Thyroid gland (tissue), 4 donors: ENCODE measurements at regions not wholly inside any gene's neighbourhood (a gene's known extent, or its start where the extent isn't known, plus 50 kb on each side); places are given as distances from the start of the nearest gene placed in this dataset.

ENCODE experiments used
- DNase-seq, 2 donors: peaks; one replicate each; pipeline ENCODE4 v3.0.0-alpha.2; 2019
- H3K27ac ChIP-seq, 3 donors: fragments of 200-600 bp; sonication (generic); 1 replicate in 2 of 3; 2 replicates in 1 of 3; pipeline ENCODE4 v1.5.1; 2016 to 2019; ENCODE audit warnings: mild to moderate bottlenecking in 1 of 3, moderate library complexity in 1 of 3
- H3K27me3 ChIP-seq: fragments of 200-600 bp; sonication (generic); one replicate; pipeline ENCODE4 v1.5.1; 2019
- H3K36me3 ChIP-seq, 2 donors: fragments of 200-600 bp; sonication (generic); one replicate each; pipeline ENCODE4 v1.5.1; 2016 to 2019
- H3K4me1 ChIP-seq, 2 donors: fragments of 200-600 bp; sonication (generic); one replicate each; pipeline ENCODE4 v1.5.1; 2017 to 2019
- H3K4me3 ChIP-seq, 3 donors: fragments of 200-600 bp; sonication (generic); replicated peaks in 1 of 3; 1 replicate in 2 of 3; 2 replicates in 1 of 3; pipeline ENCODE4 v1.5.1; 2016; ENCODE audit warnings: mild to moderate bottlenecking in 1 of 3
- H3K9me3 ChIP-seq: fragments of 200-600 bp; sonication (generic); one replicate; pipeline ENCODE4 v1.5.1; 2017
- CTCF ChIP-seq, 6 experiments: fragments of 200-600 bp in 3 of 6; fragments of 450-650 bp in 3 of 6; sonication (generic) in 3 of 6; IDR thresholded peaks; one replicate each; pipeline ENCODE4 v1.5.1; 2016 to 2019; ENCODE audit warnings: antibody characterized with exemption in 6 of 6, mild to moderate bottlenecking in 2 of 6, inconsistent platforms in 1 of 6, moderate library complexity in 1 of 6
- POLR2A ChIP-seq, 2 donors: fragments of 450-650 bp; IDR thresholded peaks; one replicate each; pipeline ENCODE4 v1.6.1; 2017; ENCODE audit warnings: antibody characterized with exemption in 2 of 2, mild to moderate bottlenecking in 2 of 2, moderate library complexity in 1 of 2
- WGBS, 2 donors: methylation state at CpG; one replicate each; pipeline ENCODE4 v1.1.5; 2017; 5-methylcytosine and 5-hydroxymethylcytosine counted together
- intact Hi-C: fragments of 100-400 bp; cut with DNase I; formaldehyde crosslinking; loops from one replicate; pipeline ENCODE4 v1.15.1; 2023

- no peaks in the 10 kb centered on the region for H3K4me1 ChIP-seq
- intact Hi-C loops: no loop called here
- TF ChIP-seq CTCF (IDR thresholded peaks at IDR 0.05) (no peak), POLR2A (IDR thresholded peaks at IDR 0.05) (no peak)
- no peaks in the 10 kb centered on the region for H3K9me3 ChIP-seq
- no peak overlapping the region for H3K4me3 ChIP-seq
- DNase-seq: no peak
- no peaks in the 10 kb centered on the region for H3K36me3 ChIP-seq
- 77 to 79% methylated on average over 5 of the region's 5 CpGs for WGBS, 2 donors
- no peak overlapping the region for H3K27ac ChIP-seq
- no peaks in the 10 kb centered on the region for H3K27me3 ChIP-seq
Observed at GRCh38 chr14:101377069-101377468, 184.2 kb upstream of the DIO3 start.

- intact Hi-C loops: no loop called here
- DNase-seq: no peak
- no peaks in the 10 kb centered on the region for H3K27me3 ChIP-seq
- H3K4me1 ChIP-seq: no peaks in the 10 kb centered on the region
- TF ChIP-seq POLR2A (IDR thresholded peaks at IDR 0.05): no peak
- TF ChIP-seq CTCF (IDR thresholded peaks at IDR 0.05): no peak
- H3K27ac ChIP-seq: no peak overlapping the region
- whole genome bisulfite sequencing, 2 donors: 31 to 73% methylated on average over 2 of the region's 2 CpGs
- no peaks in the 10 kb centered on the region for H3K36me3 ChIP-seq
- no peaks in the 10 kb centered on the region for H3K9me3 ChIP-seq
- no peak overlapping the region for H3K4me3 ChIP-seq
Observed at GRCh38 chr14:101379842-101380241, 181.5 kb upstream of the DIO3 start.

DNA sequence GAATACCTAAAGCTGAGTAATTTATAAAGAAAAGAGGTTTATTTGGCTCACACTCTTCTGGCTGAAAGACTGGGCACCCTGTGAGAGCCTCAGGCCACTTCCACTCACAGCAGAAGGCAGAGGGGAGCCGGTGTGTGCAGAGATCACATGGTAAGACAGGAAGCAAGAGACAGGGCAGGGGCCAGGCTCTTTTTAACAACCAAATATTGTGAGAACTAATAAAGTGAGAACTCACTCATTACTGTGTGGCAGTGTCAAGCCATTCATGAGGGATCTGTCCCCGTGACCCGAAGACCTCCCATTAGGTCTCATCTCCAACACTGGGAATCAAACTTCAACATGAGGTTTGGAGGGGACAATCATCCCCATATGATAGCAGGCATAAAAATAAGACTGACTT lies 180.8 kb upstream of the DIO3 start:
- intact Hi-C loops: no loop called here
- TF ChIP-seq POLR2A (IDR thresholded peaks at IDR 0.05): no peak
- TF ChIP-seq CTCF (IDR thresholded peaks at IDR 0.05): no peak
- no peak overlapping the region for H3K27ac ChIP-seq
- no peaks in the 10 kb centered on the region for H3K4me1 ChIP-seq
- no peaks in the 10 kb centered on the region for H3K27me3 ChIP-seq
- DNase-seq: no peak
- H3K36me3 ChIP-seq: no peaks in the 10 kb centered on the region
- WGBS, 2 donors: 86 to 90% methylated on average over 3 of the region's 3 CpGs
- no peaks in the 10 kb centered on the region for H3K9me3 ChIP-seq
- H3K4me3 ChIP-seq: no peak overlapping the region

DNA sequence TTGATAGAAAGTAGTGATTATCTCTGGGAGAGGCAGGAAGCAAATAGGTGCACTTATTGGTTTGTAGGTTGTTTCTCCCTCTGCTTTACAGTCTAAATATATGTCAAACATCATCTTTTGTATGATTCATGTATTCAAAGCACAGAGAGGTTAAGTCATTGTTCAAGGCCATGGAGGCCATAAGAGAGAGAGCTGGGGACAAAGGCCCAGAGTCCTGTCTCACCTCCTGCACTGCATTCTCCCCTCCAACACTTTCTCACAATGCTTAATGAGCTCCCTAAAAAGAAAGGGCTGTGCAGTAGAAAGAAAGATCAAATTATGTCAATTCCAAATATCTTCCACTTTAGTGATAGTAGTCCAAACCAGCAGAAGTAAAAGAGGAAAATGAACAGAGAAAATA lies 180.4 kb upstream of the DIO3 start:
- no peaks in the 10 kb centered on the region for H3K27me3 ChIP-seq
- intact Hi-C loops: no loop called here
- no peak overlapping the region for H3K4me3 ChIP-seq
- no peaks in the 10 kb centered on the region for H3K4me1 ChIP-seq
- H3K27ac ChIP-seq: no peak overlapping the region
- H3K9me3 ChIP-seq: no peaks in the 10 kb centered on the region
- H3K36me3 ChIP-seq: no peaks in the 10 kb centered on the region
- TF ChIP-seq POLR2A (IDR thresholded peaks at IDR 0.05) (no peak), CTCF (IDR thresholded peaks at IDR 0.05) (no peak)
- no peak for DNase-seq

GRCh38 chr14:101383737-101384338 lies 177.5 kb upstream of the DIO3 start:
- Histone ChIP-seq H3K27me3 (no peaks in the 10 kb centered on the region), H3K36me3 (no peaks in the 10 kb centered on the region), H3K27ac (no peak overlapping the region), H3K4me3 (no peak overlapping the region), H3K4me1 (no peaks in the 10 kb centered on the region), H3K9me3 (no peaks in the 10 kb centered on the region)
- TF ChIP-seq POLR2A (IDR thresholded peaks at IDR 0.05) (no peak), CTCF (IDR thresholded peaks at IDR 0.05) (no peak)
- 88 to 95% methylated on average over 2 of the region's 2 CpGs for WGBS, 2 donors
- intact Hi-C loops: no loop called here
- DNase-seq: no peak
